ENCODE measurements at regions not wholly inside any gene's neighbourhood (a gene's known extent, or its start where the extent isn't known, plus 50 kb on each side); places are given as distances from the start of the nearest gene placed in this dataset.

DNA sequence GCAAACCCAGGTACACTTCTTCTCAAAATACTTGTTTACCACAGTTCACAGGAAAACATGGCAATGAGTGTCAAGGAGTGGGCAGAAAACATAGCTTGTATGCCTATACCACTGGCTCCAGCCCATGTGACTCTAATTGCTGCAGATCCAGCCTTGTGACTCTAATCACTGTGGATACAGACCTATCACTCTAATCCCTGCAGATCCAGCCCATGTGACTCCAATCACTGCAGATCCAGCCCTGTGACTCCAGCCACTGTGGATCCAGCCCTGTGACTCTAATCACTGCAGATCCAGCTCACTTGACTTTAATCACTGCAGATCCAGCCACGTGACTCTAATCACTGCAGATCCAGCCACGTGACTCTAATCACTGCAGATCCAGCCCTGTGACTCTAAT, 366.3 kb upstream of the IRX4 start:
- no peak for DNase-seq (ENCODE audit: low spot score)

DNA sequence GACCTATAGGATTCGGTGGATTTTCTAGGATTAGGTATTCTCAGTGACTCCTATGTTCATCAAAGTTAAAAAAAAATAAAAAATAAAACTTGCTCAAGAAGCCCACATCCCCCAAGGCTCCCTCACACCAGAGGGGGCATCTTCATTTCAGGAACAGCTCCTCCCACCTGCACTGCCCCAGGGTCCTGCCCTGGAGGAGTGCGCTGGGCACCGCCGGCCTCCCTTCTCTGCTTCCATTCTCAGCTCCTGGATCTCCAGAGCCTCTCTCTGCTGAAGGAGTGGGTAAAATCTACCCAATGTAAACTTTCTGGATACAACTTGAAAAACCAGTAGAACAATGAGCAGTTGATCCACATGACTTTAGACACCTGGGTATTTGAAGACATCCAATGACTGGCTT, 359.8 kb upstream of the IRX4 start:
- DNase-seq (ENCODE audit: low spot score): no peak

GRCh38 chr5:2241842-2242241, 359.1 kb upstream of the IRX4 start:
- no peak for DNase-seq (ENCODE audit: low spot score)

DNA sequence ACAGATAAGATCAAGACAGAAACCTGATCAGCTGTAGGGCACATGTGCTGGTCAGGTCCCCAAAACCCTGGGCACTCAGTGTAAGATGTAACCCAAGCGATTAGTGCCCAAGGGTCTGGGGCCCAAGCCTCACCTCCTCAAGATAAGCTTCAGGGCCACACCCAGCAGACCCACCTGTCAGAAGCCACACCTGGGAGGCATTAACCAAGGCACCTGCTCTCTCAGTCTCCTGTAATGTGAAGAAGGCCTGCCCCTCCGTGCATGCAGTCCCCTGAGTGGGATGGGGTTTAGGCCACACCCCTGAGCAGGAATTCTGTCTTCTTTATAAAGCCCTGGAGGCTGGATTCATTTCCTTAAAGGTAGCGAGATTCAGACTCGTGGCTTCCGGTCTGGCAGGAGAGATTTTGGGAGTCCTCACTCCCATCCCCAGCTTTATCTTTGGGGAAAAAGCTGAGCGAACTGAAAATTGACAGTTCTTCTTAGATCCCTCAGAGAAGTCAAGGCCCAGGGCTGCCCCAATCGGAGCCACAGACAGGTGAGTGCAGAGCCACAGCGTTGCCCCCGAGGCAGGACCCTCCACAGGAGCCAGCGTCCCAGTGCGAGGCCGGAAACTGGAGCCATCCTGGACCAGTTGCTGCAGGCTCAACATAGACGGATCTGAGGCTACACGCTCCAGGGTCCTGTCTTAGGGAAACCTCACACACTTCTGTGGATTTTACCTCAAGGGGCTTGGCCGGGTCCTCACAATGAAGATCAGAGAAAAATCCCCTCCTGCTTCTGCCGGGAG, 357.6 kb upstream of the IRX4 start:
- no peak for DNase-seq (ENCODE audit: low spot score)

DNA sequence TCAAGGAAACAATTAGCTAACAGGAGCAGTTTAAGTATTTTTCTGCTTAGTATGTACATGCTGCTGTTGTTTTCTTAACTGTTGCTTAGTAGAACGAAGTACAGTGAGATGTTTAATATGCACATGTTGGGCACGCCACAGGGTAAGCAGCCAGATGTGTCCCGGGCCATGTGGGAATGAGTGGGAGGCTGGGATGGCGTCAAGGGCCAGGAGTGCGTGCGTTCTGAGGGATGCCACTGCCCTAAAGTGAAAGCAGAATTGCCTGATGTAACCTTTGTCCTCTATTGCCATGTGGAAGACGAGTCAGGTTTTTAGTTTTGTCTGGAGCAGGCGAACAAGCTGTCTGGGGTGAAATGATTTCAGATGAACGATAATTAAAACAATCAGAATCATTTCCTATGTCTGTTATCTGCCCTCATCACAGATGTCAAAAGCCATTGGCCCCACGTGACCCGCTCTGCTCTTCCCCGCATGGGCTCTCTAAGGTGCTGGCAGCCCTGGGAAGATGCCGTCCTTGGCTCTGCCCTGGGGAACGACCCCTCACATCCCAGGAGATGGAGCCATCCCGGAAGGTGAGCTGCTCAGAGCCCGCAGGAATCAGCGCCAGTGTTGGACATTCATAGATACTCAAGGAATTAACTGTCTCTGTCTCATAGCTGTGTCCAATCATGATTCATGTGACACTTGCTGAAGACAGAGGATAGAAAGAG, 356.6 kb upstream of the IRX4 start:
- no peak for DNase-seq (ENCODE audit: low spot score)

DNA sequence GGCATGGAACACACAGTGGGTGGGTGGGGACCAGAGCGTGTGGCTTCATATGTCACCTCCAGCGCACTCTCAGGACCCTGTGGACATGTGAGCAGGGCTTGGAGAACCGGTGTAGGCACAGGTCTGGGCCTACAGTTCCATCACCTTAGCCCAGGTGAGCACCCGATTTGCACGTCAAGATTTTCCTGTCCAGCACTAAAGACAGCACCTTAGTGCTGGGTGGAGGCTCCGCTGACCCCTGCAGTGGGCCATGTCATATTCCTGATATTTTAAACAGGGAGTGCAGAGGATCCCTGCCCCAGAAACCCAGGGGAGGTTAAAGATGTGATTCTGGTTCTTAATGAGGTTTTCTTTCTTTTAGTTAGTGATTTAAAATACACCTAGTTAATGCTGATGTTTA, 356.0 kb upstream of the IRX4 start:
- no peak for DNase-seq (ENCODE audit: low spot score)

DNA sequence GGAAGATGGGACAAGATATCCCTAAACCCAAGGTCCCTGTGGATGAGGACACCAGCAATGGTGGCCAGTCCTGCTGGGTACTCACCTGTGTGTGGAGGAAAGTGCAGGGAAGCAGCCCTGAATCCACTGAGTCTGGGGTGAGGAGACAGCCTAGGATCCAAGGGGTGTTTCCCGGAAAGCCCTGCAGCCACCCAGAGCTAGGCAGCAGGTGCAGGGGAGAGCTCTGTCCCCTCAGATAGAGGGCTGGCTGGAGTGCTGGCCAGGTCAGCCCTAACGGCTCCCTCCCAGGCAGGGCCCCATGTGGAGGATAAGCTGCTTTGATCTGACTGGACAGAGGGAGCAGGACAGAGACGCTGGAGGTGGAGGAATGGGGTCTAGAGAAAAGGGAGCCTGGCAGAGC, 344.7 kb upstream of the IRX4 start:
- DNase-seq (ENCODE audit: low spot score): no peak

DNA sequence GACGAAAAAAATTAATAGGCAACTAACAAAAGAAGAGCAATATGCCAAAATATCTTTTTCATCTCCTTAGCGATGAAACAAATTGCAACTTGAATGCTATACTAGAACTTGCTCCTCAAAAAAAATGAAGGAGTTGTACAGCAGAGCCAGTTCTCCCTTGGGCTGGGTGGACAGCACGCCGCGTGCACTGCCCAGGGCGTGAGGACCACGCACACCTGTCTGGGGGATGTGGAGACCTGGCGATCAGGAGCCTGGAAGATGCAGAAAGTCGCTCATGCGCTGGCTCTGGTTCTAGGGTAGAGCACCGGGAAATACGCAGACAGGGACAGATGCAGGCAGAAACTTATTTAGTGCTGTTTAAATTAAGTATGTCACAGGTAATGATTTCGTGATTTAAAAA, 342.0 kb upstream of the IRX4 start:
- DNase-seq (ENCODE audit: low spot score): no peak

DNA sequence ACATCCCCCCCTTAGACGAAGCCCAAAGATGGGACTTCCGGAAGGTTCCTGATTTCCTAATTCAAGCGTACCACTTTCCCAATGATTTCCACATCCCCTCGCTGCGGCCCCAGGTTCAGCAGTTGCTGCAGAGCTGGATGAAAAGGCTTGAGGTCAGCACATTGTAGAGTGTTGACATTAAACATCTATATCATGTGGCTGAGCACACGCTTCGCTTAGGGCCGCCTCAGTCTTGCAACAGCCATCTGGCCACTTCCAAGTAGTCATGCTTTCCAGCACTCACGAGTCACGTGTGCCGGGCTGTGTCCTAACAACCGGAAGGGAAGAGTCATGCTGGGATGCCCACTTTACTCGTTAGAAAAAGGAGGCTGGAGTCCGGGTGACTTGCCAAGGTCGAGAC, 340.6 kb upstream of the IRX4 start:
- DNase-seq (ENCODE audit: low spot score): no peak

DNA sequence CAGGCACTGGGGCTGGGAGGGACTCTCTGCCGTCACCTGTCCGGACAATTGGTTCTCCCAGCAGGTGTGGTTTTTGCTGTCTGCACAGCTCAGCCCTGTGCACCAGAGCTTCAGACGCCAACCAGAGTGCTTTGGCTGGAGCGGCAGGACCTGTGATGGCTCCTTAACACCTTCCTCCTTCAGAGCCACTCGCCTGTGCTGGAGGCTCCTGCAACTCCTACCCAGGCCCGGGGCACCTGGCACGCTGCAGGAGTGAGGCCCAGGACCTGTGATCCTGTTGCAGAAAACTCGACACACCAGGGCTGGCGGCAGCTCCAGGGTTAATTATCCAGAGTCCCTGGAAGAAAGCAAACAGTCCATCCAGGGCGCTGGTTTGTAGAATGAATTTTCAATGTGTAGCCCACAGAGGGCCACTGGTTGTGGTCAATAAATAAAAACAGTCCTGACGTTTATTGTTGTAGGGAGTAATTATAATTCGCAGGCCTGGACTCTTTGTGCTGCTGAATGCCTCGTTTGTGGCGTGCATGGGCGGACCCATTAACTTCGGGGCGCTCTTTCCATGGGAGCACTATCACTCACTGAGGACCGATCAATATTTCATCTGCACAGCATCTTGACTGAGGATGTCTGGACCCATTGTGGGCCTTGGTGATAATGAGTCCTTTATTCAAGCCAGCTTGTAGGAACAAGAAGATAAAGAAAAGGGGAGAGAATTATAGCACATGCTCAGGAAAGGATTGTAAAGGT, 339.7 kb upstream of the IRX4 start:
- no peak for DNase-seq (ENCODE audit: low spot score)

- no peak for DNase-seq (ENCODE audit: low spot score)
Measured at GRCh38 chr5:2221450-2221849, 338.7 kb upstream of the IRX4 start.

GRCh38 chr5:2220741-2221140, 338.0 kb upstream of the IRX4 start:
- no peak for DNase-seq (ENCODE audit: low spot score)

- DNase-seq (ENCODE audit: low spot score): no peak
Measured at GRCh38 chr5:2219149-2219776, 336.5 kb upstream of the IRX4 start.

- DNase-seq (ENCODE audit: low spot score): no peak
Measured at GRCh38 chr5:2217219-2217618, 334.5 kb upstream of the IRX4 start.

- DNase-seq (ENCODE audit: low spot score): no peak
Measured at GRCh38 chr5:2214910-2215590, 332.3 kb upstream of the IRX4 start.

DNA sequence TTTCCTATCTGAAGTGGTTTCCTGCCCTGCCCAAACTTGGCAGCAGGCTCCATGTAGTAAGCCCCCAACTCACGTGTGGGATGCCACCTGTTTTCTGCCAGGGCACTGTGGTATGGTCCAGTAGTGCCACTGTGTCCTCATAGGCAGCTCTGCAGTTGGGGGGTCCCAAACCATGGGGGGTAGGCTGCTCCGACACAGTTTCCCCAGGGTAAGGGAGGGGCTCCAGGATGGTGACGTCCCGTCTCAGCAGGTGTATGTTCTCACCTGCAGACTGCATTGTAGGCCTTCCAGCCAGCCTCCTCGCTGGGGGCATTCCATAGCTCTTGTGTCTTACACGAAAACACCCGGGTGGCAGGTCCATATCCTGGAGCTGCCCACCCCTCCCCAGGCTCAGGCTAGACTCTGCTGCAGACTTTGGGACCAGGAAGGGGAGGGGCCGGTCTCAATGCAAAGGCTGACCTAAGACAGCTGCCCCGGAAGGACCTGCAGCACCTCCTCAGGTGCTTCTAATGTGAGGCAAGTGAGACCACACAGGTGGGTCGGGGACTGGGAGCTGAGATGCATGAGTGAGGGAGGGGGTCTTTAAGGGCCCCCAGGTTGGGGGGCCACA, 330.5 kb upstream of the IRX4 start:
- no peak for DNase-seq (ENCODE audit: low spot score)

- no peak for DNase-seq (ENCODE audit: low spot score)
Measured at GRCh38 chr5:2212481-2212880, 329.8 kb upstream of the IRX4 start.

DNA sequence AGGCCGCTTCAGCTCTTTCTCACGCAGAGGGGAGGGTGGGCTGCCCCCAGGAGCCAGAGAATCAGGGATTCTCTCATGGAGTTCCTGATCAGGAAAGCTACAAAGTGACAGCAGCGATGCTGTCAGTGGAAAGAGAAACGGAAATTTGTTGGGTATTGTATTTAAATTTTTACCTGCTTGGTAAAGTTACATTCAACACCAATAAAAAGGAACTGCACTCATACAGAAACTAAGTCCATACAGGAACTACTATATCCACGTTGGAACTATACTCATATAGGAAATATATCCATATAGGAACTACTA, 325.5 kb upstream of the IRX4 start:
- no peak for DNase-seq (ENCODE audit: low spot score)

DNA sequence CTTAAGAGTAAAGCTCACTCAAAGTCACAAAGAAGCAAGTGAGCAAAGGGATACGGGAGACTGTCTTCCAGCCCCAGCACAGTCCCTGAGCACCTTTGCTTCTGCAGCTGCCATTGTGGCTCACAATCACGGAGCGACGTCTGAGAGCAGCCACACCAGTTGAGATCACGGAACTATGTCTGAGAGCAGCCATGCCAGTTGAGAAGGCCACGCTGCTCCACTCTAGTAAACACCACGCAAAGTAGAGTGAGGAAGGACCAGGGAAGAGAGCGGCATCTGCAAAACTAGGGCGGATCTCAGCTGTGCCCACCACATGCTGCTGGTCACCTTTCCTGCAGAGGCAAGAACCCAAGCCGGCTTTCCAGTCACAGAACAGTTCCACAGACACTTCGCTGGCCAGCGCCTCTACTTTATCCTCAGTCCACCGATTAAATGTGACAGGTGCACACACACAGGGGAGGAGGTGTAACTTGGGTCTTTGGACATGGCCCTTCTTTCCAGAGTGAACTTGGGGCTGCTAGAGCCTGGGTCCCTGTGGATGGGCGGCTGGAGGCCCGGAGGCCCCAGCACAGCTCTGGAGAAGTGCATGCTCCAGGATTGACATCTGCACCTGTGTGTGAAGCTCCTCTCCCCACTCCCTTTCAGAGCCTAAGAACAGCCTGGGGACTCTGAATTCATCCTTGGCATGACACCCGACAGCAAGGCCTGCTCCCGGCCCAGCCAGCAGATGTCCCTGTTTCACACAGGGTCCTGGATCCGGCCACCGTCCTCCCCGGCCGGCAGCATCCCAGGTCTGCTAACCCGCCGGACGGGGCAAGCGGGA, 324.9 kb upstream of the IRX4 start:
- DNase-seq (ENCODE audit: low spot score): no peak

DNA sequence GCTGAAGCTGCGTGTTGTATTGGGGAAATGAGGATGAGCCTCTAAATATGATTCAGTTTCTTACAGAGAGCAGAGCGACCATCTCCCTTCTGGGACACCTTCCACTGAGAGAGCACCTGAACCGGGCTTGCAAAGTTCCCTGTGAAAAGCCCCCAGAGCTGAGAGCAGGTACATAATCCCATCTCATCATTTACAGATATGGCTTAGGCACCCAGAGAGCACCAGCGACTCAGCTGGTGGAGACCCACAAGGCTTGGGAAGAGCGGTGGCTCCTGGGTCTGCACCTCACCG, 324.3 kb upstream of the IRX4 start:
- no peak for DNase-seq (ENCODE audit: low spot score)

Data from ureter (tissue), 1 donor.